OCI-LY1 (cell line): ENCODE measurements at regions not wholly inside any gene's neighbourhood (a gene's known extent, or its start where the extent isn't known, plus 50 kb on each side); places are given as distances from the start of the nearest gene placed in this dataset.

Experiments used
- CTCF ChIP-seq: fragments of 200-600 bp; sonication (generic), shearing (Covaris generic); IDR thresholded peaks from 2 replicates; pipeline ENCODE4 v1.5.1; 2017; ENCODE audit warnings: mild to moderate bottlenecking, antibody characterized with exemption, low read length, moderate library complexity, mixed read lengths
- EZH2 ChIP-seq: fragments of 200-600 bp; sonication (generic), shearing (Covaris generic); IDR thresholded peaks from 2 replicates; pipeline ENCODE4 v1.8.0; 2017; ENCODE audit warnings: borderline replicate concordance, mixed run types, mild to moderate bottlenecking, antibody characterized with exemption, low read length, moderate library complexity, mixed read lengths

GRCh38 chr16:85264752-85265151 lies 152.5 kb upstream of the CIBAR2 start:
- TF ChIP-seq CTCF (no peak), EZH2 (no peak)
